ENCODE measurements at regions not wholly inside any gene's neighbourhood (a gene's known extent, or its start where the extent isn't known, plus 50 kb on each side); places are given as distances from the start of the nearest gene placed in this dataset.

GRCh38 chr1:244207935-244208244 lies 156.8 kb downstream of the ZBTB18 start:
- Histone ChIP-seq H3K36me3 (no peaks in the 10 kb centered on the region), H3K27ac (no peak overlapping the region), H3K4me1 (peaks cover 4% of the 10 kb centered on the region), H3K9me3 (no peaks in the 10 kb centered on the region), H3K4me3 (no peak overlapping the region), H3K27me3 (peaks cover 9% of the 10 kb centered on the region)
- WGBS: 79% methylated on average over 2 of the region's 2 CpGs
- no peak for DNase-seq (ENCODE audit: low spot score in 2 of 2)
- TF ChIP-seq EP300 (IDR thresholded peaks at IDR 0.05): no peak

GRCh38 chr1:244209955-244210354 lies 158.9 kb downstream of the ZBTB18 start:
- 33% methylated on average over 5 of the region's 5 CpGs for WGBS
- Histone ChIP-seq H3K4me3 (no peak overlapping the region), H3K4me1 (peaks cover 4% of the 10 kb centered on the region), H3K27ac (no peak overlapping the region), H3K9me3 (no peaks in the 10 kb centered on the region), H3K27me3 (peaks cover 6% of the 10 kb centered on the region), H3K36me3 (no peaks in the 10 kb centered on the region)
- no peak for DNase-seq (ENCODE audit: low spot score in 2 of 2)
- no peak for TF ChIP-seq POLR2A (IDR thresholded peaks at IDR 0.05)
- no peak for TF ChIP-seq POLR2AphosphoS5 (IDR thresholded peaks at IDR 0.05)
- no peak for TF ChIP-seq CTCF (IDR thresholded peaks at IDR 0.05)
- TF ChIP-seq EP300 (IDR thresholded peaks at IDR 0.05): no peak

- Histone ChIP-seq H3K27ac (no peak overlapping the region), H3K4me3 (no peak overlapping the region), H3K4me1 (peaks cover 4% of the 10 kb centered on the region), H3K9me3 (no peaks in the 10 kb centered on the region), H3K36me3 (no peaks in the 10 kb centered on the region), H3K27me3 (peaks cover 6% of the 10 kb centered on the region)
- TF ChIP-seq CTCF (IDR thresholded peaks at IDR 0.05) (peak in 1 of 2 donors; percentile 24), POLR2AphosphoS5 (IDR thresholded peaks at IDR 0.05) (no peak)
- no peak for DNase-seq (ENCODE audit: low spot score in 2 of 2)
- 91% methylated on average over 12 of the region's 28 CpGs for WGBS
Measured at GRCh38 chr1:244210884-244211558, 159.9 kb downstream of the ZBTB18 start.

- DNase-seq (ENCODE audit: low spot score in 2 of 2): no peak
- WGBS: 85% methylated on average over 5 of the region's 5 CpGs
- Histone ChIP-seq H3K36me3 (no peaks in the 10 kb centered on the region), H3K27ac (no peak overlapping the region), H3K27me3 (peaks cover 6% of the 10 kb centered on the region), H3K9me3 (no peaks in the 10 kb centered on the region), H3K4me3 (no peak overlapping the region), H3K4me1 (peaks cover 4% of the 10 kb centered on the region)
- TF ChIP-seq POLR2A (IDR thresholded peaks at IDR 0.05) (no peak), CTCF (IDR thresholded peaks at IDR 0.05) (no peak), POLR2AphosphoS5 (IDR thresholded peaks at IDR 0.05) (no peak), EP300 (IDR thresholded peaks at IDR 0.05) (no peak)
Measured at GRCh38 chr1:244211559-244211944, 160.5 kb downstream of the ZBTB18 start.

- DNase-seq (ENCODE audit: low spot score in 2 of 2): no peak
- WGBS: 77% methylated on average over 6 of the region's 6 CpGs
- TF ChIP-seq EP300 (IDR thresholded peaks at IDR 0.05): no peak
- no peak for TF ChIP-seq POLR2A (IDR thresholded peaks at IDR 0.05)
- no peak for TF ChIP-seq CTCF (IDR thresholded peaks at IDR 0.05)
- TF ChIP-seq POLR2AphosphoS5 (IDR thresholded peaks at IDR 0.05): no peak
- H3K27me3 ChIP-seq: peaks cover 3% of the 10 kb centered on the region
- H3K4me3 ChIP-seq: no peak overlapping the region
- H3K4me1 ChIP-seq: peaks cover 4% of the 10 kb centered on the region
- no peaks in the 10 kb centered on the region for H3K9me3 ChIP-seq
- no peaks in the 10 kb centered on the region for H3K36me3 ChIP-seq
- H3K27ac ChIP-seq: no peak overlapping the region
Measured at GRCh38 chr1:244212219-244212618, 161.1 kb downstream of the ZBTB18 start.
